Caco-2 (cell line): ENCODE measurements at regions not wholly inside any gene's neighbourhood (a gene's known extent, or its start where the extent isn't known, plus 50 kb on each side); places are given as distances from the start of the nearest gene placed in this dataset.

Experiments
- BruUV-seq: library from RNA; stranded (reverse); fragments of 400-500 nt; replicated peaks from 2 replicates; lab custom pipeline; 2021; lab: Mats Ljungman, UMichigan
- CTCF ChIA-PET: fragments of 300-600 bp; sonication (Branson Sonifier 250); formaldehyde crosslinking; loops from one replicate; lab custom pipeline; 2022; ENCODE audit warnings: antibody characterized with exemption; lab: Charles Lee
- POLR2A ChIA-PET: fragments of 300-600 bp; sonication (Branson Sonifier 250); formaldehyde crosslinking; loops from one replicate; lab custom pipeline; 2022; ENCODE audit warnings: antibody characterized with exemption; lab: Charles Lee
- DNase-seq, 2 experiments: peaks; one replicate each; pipeline versions ENCODE4 v3.0.0 to v3.0.0-alpha.2; 2020 to 2022
- H3K27me3 ChIP-seq: replicated peaks from 2 replicates; pipeline ENCODE4 v1.6.0; 2011; ENCODE audit warnings: low read length; ENCODE audit not compliant: control insufficient read depth, insufficient read depth
- H3K36me3 ChIP-seq: 2 replicates; pipeline ENCODE4 v1.5.1; 2011; ENCODE audit warnings: low read length; ENCODE audit not compliant: control insufficient read depth, insufficient read depth
- H3K4me1 ChIP-seq: fragments of 250-450 bp; sonication (Bioruptor Pico); 2 replicates; pipeline ENCODE4 v1.5.1; 2020; ENCODE audit warnings: mild to moderate bottlenecking
- H3K4me3 ChIP-seq: 2 replicates; pipeline ENCODE4 v1.5.1; 2011; ENCODE audit warnings: low read depth, mild to moderate bottlenecking, control low read depth, low read length
- H3K9me3 ChIP-seq: fragments of 250-450 bp; sonication (Bioruptor Pico); 2 replicates; pipeline ENCODE4 v1.5.1; 2020; ENCODE audit warnings: mild to moderate bottlenecking, moderate library complexity
- H3K27ac Mint-ChIP-seq: one replicate; pipeline ENCODE4 v1.8.0; 2022; ENCODE audit warnings: mixed read lengths; ENCODE audit not compliant: unreplicated experiment
- H3K27me3 Mint-ChIP-seq: one replicate; pipeline ENCODE4 v1.8.0; 2022; ENCODE audit warnings: mixed read lengths; ENCODE audit not compliant: insufficient read depth, unreplicated experiment
- H3K36me3 Mint-ChIP-seq: one replicate; pipeline ENCODE4 v1.8.0; 2022; ENCODE audit warnings: mild to moderate bottlenecking, mixed read lengths; ENCODE audit not compliant: insufficient read depth, unreplicated experiment
- H3K4me1 Mint-ChIP-seq: one replicate; pipeline ENCODE4 v1.8.0; 2022; ENCODE audit warnings: low read depth, mixed read lengths; ENCODE audit not compliant: unreplicated experiment
- H3K4me3 Mint-ChIP-seq: one replicate; pipeline ENCODE4 v1.8.0; 2022; ENCODE audit warnings: mild to moderate bottlenecking, moderate library complexity, mixed read lengths; ENCODE audit not compliant: unreplicated experiment
- H3K9me3 Mint-ChIP-seq: one replicate; pipeline ENCODE4 v1.8.0; 2022; ENCODE audit warnings: mixed read lengths; ENCODE audit not compliant: unreplicated experiment
- CTCF ChIP-seq, 2 experiments: fragments of 200-600 bp in 1 of 2; IDR thresholded peaks; 1 replicate in 1 of 2; 2 replicates in 1 of 2; pipeline versions ENCODE4 v1.5.1 to v1.8.0; 2011 to 2022; ENCODE audit warnings: antibody characterized with exemption in 1 of 2, control low read depth in 1 of 2, inconsistent platforms in 1 of 2, low read depth in 1 of 2, low read length in 1 of 2, mild to moderate bottlenecking in 1 of 2, moderate library complexity in 1 of 2; ENCODE audit not compliant: insufficient read depth in 1 of 2, severe bottlenecking in 1 of 2, unreplicated experiment in 1 of 2
- intact Hi-C: fragments of 100-400 bp; cut with micrococcal nuclease; formaldehyde crosslinking; loops from one replicate; pipeline ENCODE4 v1.10.0; 2022; ENCODE audit not compliant: unreplicated experiment

DNA sequence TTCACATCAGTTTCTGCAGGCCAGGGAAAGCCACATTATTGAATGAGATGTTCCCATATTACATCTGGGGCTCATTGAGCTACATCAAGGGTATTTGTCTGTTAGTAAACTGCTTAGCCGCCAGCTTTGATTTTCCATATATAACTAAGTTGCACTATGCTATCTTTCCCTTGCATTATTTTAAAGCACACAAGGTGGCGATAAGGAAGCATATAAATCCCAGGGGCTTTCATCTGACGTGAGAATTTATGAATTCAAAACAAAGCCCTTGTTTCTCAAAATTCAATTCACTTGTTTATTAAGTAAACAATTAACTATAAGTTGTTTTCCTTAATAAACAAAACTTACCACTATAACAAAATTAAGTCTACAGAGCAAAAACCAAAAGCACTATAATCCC is 334.1 kb upstream of the TPK1 start:
- POLR2A ChIA-PET, result no interaction called here
- no peaks in the 10 kb centered on the region for H3K36me3 Mint-ChIP-seq
- no peak overlapping the region for H3K4me3 Mint-ChIP-seq
- H3K27ac Mint-ChIP-seq, result no peak overlapping the region
- no peaks in the 10 kb centered on the region for H3K4me1 Mint-ChIP-seq
- Histone ChIP-seq H3K9me3 (no peaks in the 10 kb centered on the region), H3K4me1 (no peaks in the 10 kb centered on the region), H3K36me3 (no peaks in the 10 kb centered on the region), H3K4me3 (no peak overlapping the region), H3K27me3 (no peaks in the 10 kb centered on the region)
- no peaks in the 10 kb centered on the region for H3K9me3 Mint-ChIP-seq
- TF ChIP-seq CTCF (IDR thresholded peaks at IDR 0.05; ENCODE audit: insufficient read depth in 1 of 2, low read depth in 1 of 2, low read length in 1 of 2, severe bottlenecking in 1 of 2, unreplicated experiment in 1 of 2), result no peak
- BruUV-seq, result no TSS peak
- intact Hi-C loops, result loop anchor here (10.0 kb wide), 1 partner anchor 165 kb away; no protein-coding TSS in a partner anchor
- CTCF ChIA-PET, result no interaction called here
- no peak for DNase-seq
- peaks cover 5% of the 10 kb centered on the region for H3K27me3 Mint-ChIP-seq

- H3K9me3 Mint-ChIP-seq, result no peaks in the 10 kb centered on the region
- ChIA-PET CTCF (no interaction called here), POLR2A (no interaction called here)
- intact Hi-C loops, result no loop called here
- no peak overlapping the region for H3K4me3 Mint-ChIP-seq
- H3K27ac Mint-ChIP-seq, result no peak overlapping the region
- DNase-seq, result no peak
- TF ChIP-seq CTCF (IDR thresholded peaks at IDR 0.05; ENCODE audit: insufficient read depth in 1 of 2, low read depth in 1 of 2, low read length in 1 of 2, severe bottlenecking in 1 of 2, unreplicated experiment in 1 of 2), result no peak
- BruUV-seq, result no TSS peak
- no peaks in the 10 kb centered on the region for H3K36me3 Mint-ChIP-seq
- Histone ChIP-seq H3K27me3 (no peaks in the 10 kb centered on the region), H3K36me3 (no peaks in the 10 kb centered on the region), H3K9me3 (no peaks in the 10 kb centered on the region), H3K4me3 (no peak overlapping the region), H3K4me1 (no peaks in the 10 kb centered on the region)
- peaks cover 5% of the 10 kb centered on the region for H3K27me3 Mint-ChIP-seq
- peaks cover under 1% of the 10 kb centered on the region for H3K4me1 Mint-ChIP-seq
Measured at GRCh38 chr7:145168879-145169278, 333.0 kb upstream of the TPK1 start.

GRCh38 chr7:145168427-145168826 is 332.6 kb upstream of the TPK1 start:
- H3K4me1 ChIP-seq, result no peaks in the 10 kb centered on the region
- ChIA-PET POLR2A (no interaction called here), CTCF (no interaction called here)
- no TSS peak for BruUV-seq
- no peak for TF ChIP-seq CTCF (IDR thresholded peaks at IDR 0.05; ENCODE audit: insufficient read depth in 1 of 2, low read depth in 1 of 2, low read length in 1 of 2, severe bottlenecking in 1 of 2, unreplicated experiment in 1 of 2)
- DNase-seq, result no peak
- no peaks in the 10 kb centered on the region for H3K27me3 ChIP-seq
- no peaks in the 10 kb centered on the region for H3K36me3 ChIP-seq
- Mint-ChIP-seq H3K4me3 (no peak overlapping the region), H3K27ac (no peak overlapping the region), H3K4me1 (peaks cover 5% of the 10 kb centered on the region), H3K36me3 (no peaks in the 10 kb centered on the region), H3K27me3 (peaks cover 5% of the 10 kb centered on the region), H3K9me3 (no peaks in the 10 kb centered on the region)
- no peaks in the 10 kb centered on the region for H3K9me3 ChIP-seq
- intact Hi-C loops, result no loop called here
- H3K4me3 ChIP-seq, result no peak overlapping the region
